OCI-LY3 (cell line): ENCODE measurements at regions not wholly inside any gene's neighbourhood (a gene's known extent, or its start where the extent isn't known, plus 50 kb on each side); places are given as distances from the start of the nearest gene placed in this dataset.

Source experiments
- CTCF ChIP-seq: fragments of 200-600, 300-600 bp; sonication (generic); IDR thresholded peaks from 2 replicates; pipeline ENCODE4 v1.5.1; 2014; ENCODE audit warnings: antibody characterized with exemption, low read length, low read depth
- EZH2phosphoT487 ChIP-seq: fragments of 200-600 bp; shearing (Covaris generic); IDR thresholded peaks from 2 replicates; pipeline ENCODE4 v1.6.1; 2018; ENCODE audit warnings: antibody characterized with exemption, mixed run types, low read depth

GRCh38 chr4:59200992-59201391 lies 1999.1 kb upstream of the ADGRL3 start:
- TF ChIP-seq CTCF = no peak
- no peak for TF ChIP-seq EZH2phosphoT487
